Putamen (tissue), 1 donor: ENCODE measurements at regions not wholly inside any gene's neighbourhood (a gene's known extent, or its start where the extent isn't known, plus 50 kb on each side); places are given as distances from the start of the nearest gene placed in this dataset.

Experiments
- DNase-seq: peaks from one replicate; pipeline ENCODE4 v3.0.0-alpha.2; 2016; ENCODE audit warnings: low spot score

- no peak for DNase-seq
Observed at GRCh38 chr3:170730071-170730812, 139.8 kb downstream of the RPL22L1 start.

- no peak for DNase-seq
Observed at GRCh38 chr3:170728181-170728580, 141.8 kb downstream of the RPL22L1 start.

GRCh38 chr3:170727754-170728153 lies 141.9 kb upstream of the SLC7A14 start:
- DNase-seq, result no peak

- no peak for DNase-seq
Observed at GRCh38 chr3:170726976-170727661, 141.2 kb upstream of the SLC7A14 start.

GRCh38 chr3:170725285-170725731 lies 139.4 kb upstream of the SLC7A14 start:
- no peak for DNase-seq

- no peak for DNase-seq
Observed at GRCh38 chr3:170724599-170725280, 138.9 kb upstream of the SLC7A14 start.

GRCh38 chr3:170723241-170723640 lies 137.4 kb upstream of the SLC7A14 start:
- no peak for DNase-seq

GRCh38 chr3:170721563-170721962 lies 135.7 kb upstream of the SLC7A14 start:
- no peak for DNase-seq

GRCh38 chr3:170719300-170719699 lies 133.4 kb upstream of the SLC7A14 start:
- DNase-seq, result no peak

- no peak for DNase-seq
Observed at GRCh38 chr3:170718848-170719247, 133.0 kb upstream of the SLC7A14 start.

GRCh38 chr3:170717410-170718402 lies 131.8 kb upstream of the SLC7A14 start:
- no peak for DNase-seq

- DNase-seq, result no peak
Observed at GRCh38 chr3:170716172-170716805, 130.4 kb upstream of the SLC7A14 start.

- no peak for DNase-seq
Observed at GRCh38 chr3:170714562-170715535, 129.0 kb upstream of the SLC7A14 start.

- no peak for DNase-seq
Observed at GRCh38 chr3:170714122-170714521, 128.2 kb upstream of the SLC7A14 start.

- no peak for DNase-seq
Observed at GRCh38 chr3:170713653-170714052, 127.8 kb upstream of the SLC7A14 start.

- DNase-seq, result no peak
Observed at GRCh38 chr3:170712798-170713197, 126.9 kb upstream of the SLC7A14 start.

- DNase-seq, result no peak
Observed at GRCh38 chr3:170712336-170712735, 126.5 kb upstream of the SLC7A14 start.

GRCh38 chr3:170711786-170712185 lies 125.9 kb upstream of the SLC7A14 start:
- no peak for DNase-seq

GRCh38 chr3:170709046-170709445 lies 123.2 kb upstream of the SLC7A14 start:
- DNase-seq, result no peak

- DNase-seq, result no peak
Observed at GRCh38 chr3:170707899-170708298, 122.0 kb upstream of the SLC7A14 start.
